GM19025 (cell line): ENCODE measurements at regions not wholly inside any gene's neighbourhood (a gene's known extent, or its start where the extent isn't known, plus 50 kb on each side); places are given as distances from the start of the nearest gene placed in this dataset.

Experiments used
- ATAC-seq: cut with Tn5 transposase; IDR thresholded peaks from one replicate; pipeline ENCODE4 v1.9.1; 2021; ENCODE audit warnings: mild to moderate bottlenecking, low read depth, moderate library complexity; ENCODE audit not compliant: unreplicated experiment

- ATAC-seq, result no peak
Measured at GRCh38 chr2:59566739-59567138, 986.7 kb downstream of the BCL11A start.

GRCh38 chr2:59561281-59561680 is 992.2 kb downstream of the BCL11A start:
- ATAC-seq, result no peak

- ATAC-seq, result no peak
Measured at GRCh38 chr2:59560769-59561168, 992.7 kb downstream of the BCL11A start.

GRCh38 chr2:59540864-59541263 is 1012.6 kb downstream of the BCL11A start:
- ATAC-seq, result no peak

GRCh38 chr2:59538398-59538911 is 1015.0 kb downstream of the BCL11A start:
- ATAC-seq, result no peak

- ATAC-seq, result no peak
Measured at GRCh38 chr2:59532808-59533207, 1020.6 kb downstream of the BCL11A start.

GRCh38 chr2:59530258-59530657 is 1023.2 kb downstream of the BCL11A start:
- ATAC-seq, result no peak

GRCh38 chr2:59529726-59530125 is 1023.7 kb downstream of the BCL11A start:
- no peak for ATAC-seq

GRCh38 chr2:59528525-59528924 is 1024.9 kb downstream of the BCL11A start:
- ATAC-seq, result no peak

- ATAC-seq, result no peak
Measured at GRCh38 chr2:59502981-59503380, 1050.5 kb downstream of the BCL11A start.

GRCh38 chr2:59490994-59491393 is 1062.5 kb downstream of the BCL11A start:
- ATAC-seq, result no peak

- ATAC-seq, result no peak
Measured at GRCh38 chr2:59490192-59490591, 1063.3 kb downstream of the BCL11A start.

- no peak for ATAC-seq
Measured at GRCh38 chr2:59484673-59485072, 1068.8 kb downstream of the BCL11A start.

GRCh38 chr2:59463426-59463825 is 1090.0 kb downstream of the BCL11A start:
- ATAC-seq, result no peak

GRCh38 chr2:59462422-59463197 is 1090.8 kb downstream of the BCL11A start:
- no peak for ATAC-seq

GRCh38 chr2:59461127-59461526 is 1092.3 kb downstream of the BCL11A start:
- ATAC-seq, result no peak

- no peak for ATAC-seq
Measured at GRCh38 chr2:59458800-59459199, 1094.7 kb downstream of the BCL11A start.

GRCh38 chr2:59456285-59456684 is 1097.2 kb downstream of the BCL11A start:
- no peak for ATAC-seq

GRCh38 chr2:59449274-59449673 is 1104.2 kb downstream of the BCL11A start:
- no peak for ATAC-seq

- ATAC-seq, result no peak
Measured at GRCh38 chr2:59440491-59440890, 1113.0 kb downstream of the BCL11A start.

- ATAC-seq, result no peak
Measured at GRCh38 chr2:59435635-59436034, 1117.8 kb downstream of the BCL11A start.

- ATAC-seq, result no peak
Measured at GRCh38 chr2:59428940-59429339, 1124.5 kb downstream of the BCL11A start.
